GM18519 (cell line): ENCODE measurements at regions not wholly inside any gene's neighbourhood (a gene's known extent, or its start where the extent isn't known, plus 50 kb on each side); places are given as distances from the start of the nearest gene placed in this dataset.
"Not testable (repeated sequence)": the region's sequence is repeated elsewhere in the genome, so short reads cannot be mapped to it uniquely, and the experiment has no call there.

ENCODE experiments used
- ATAC-seq: cut with Tn5 transposase; IDR thresholded peaks from one replicate; pipeline ENCODE4 v1.9.1; 2021; ENCODE audit warnings: mild to moderate bottlenecking, moderate library complexity; ENCODE audit not compliant: unreplicated experiment, low FRiP score

DNA sequence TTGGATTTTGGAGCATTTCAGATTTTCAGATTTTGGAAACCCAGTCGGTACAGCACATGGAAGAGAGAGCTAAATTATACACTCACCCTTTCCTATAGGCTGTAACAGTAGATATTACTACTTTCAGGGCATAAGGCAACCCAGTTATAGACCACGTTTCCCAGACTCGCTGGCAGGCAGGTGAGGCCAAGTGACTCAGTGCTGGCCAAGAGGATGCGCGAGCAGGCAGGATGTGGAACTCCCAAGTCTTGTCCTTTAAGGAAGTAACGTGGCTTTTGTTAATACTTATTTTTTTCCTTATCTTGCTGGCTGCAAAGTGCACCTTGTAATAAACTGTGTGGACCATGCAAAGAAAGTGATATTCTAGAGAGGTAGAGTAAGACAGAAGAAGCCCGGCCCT lies 1160.1 kb downstream of the GATA3 start:
- no peak for ATAC-seq

DNA sequence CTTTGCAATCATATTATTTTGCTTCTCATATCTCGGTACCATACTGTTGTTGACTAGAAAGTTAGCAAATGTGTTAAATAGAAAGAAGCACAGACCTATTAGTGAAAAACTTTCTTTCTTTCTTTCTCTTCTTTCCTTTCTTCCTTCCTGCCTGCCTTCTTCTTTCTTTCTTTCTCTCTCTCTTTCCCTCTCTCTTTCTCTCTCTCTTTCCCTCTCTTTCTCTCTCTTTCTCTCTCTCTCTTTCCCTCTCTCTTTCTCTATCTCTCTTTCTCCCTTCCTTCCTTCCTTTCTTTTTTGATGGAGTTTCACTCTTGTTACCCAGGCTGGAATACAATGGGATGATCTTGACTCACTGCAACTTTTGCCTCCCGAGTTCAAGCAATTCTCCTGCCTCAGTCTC lies 1160.6 kb downstream of the GATA3 start:
- ATAC-seq = no peak

DNA sequence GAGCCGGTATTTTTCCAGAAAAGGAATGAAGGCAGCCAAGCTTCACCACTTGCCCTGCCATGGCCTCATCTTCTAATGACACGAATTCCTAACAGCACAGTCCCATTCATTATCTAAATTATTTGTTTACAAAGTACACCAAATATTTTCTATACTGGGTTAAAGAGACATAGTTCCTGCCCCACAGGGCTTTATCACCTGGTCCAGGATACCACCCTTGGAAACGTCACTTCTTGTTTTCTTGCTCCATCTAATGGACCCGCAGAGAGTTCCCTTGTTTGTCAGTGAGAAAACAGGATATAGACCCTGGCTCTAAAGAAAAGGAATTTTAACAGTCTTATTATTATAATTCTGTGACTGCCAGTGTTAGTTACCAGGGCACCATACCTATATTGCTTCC lies 1165.4 kb downstream of the GATA3 start:
- no peak for ATAC-seq

DNA sequence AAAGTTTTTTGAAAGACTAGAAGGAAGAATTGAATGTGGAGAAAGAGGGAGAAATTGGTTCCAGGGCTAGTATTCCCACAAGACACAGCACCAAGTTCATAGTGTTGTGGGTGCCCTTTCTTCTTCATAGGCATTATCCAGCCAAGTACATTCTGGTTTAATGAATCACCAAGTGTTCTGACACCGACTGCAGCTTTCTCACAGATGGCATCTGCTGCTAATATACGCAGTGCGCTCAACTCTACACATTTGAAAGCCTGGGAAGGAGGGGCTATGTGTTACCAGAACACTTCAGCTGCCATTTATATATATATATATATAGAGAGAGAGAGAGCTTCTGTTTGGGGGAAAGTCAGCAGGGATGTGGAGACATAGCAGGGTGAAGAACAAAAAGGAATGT lies 1168.4 kb downstream of the GATA3 start:
- no peak for ATAC-seq

DNA sequence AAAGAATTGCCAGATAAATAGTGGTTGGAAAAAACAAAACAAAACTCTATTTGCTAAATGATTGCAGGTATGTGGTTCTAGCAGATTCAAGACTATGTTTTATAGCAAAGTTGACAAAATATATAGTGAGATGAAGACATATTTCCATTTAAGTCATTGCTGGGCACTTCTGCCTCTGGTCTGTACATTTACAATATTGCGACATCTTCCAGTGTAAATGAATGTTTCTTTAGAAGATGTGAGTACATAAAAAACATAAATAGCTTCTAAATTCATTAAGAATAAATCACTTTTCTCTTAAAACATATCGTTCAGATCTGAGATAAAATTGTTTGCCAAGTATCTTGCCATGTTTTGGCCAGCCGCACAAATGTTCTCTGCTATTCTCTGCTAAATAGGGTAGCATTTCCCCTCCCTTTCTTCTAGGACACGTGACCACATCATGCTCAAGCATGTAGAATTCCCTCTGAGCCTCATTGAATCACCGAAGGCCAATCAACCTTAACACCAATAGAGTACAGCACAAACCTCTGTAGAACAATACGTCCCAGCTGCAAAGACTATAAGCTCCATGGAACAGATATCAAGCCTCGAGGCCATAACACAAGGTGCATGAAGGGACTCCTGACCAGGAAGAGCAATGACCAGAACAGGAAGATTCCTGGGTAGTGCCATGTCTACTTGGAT lies 1173.3 kb downstream of the GATA3 start:
- ATAC-seq = no peak

DNA sequence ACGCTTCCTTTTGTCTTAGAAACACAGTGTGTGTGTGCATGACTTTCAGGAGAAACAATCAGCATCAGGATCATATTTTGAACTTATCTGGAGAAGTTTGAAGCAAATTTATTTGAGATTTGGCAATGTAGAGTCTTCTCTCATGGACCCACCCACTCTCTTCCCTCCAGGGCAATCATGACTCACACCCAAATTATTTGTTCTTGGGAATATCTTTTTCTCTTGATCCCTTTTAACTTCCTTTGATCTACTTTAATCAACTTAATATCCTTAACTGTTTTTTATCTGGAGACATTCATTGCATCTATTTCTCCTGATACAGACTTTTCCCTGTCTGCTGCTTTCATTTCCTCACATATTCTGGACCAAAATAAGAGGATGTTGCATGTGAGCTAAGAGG lies 1174.3 kb downstream of the GATA3 start:
- no peak for ATAC-seq

DNA sequence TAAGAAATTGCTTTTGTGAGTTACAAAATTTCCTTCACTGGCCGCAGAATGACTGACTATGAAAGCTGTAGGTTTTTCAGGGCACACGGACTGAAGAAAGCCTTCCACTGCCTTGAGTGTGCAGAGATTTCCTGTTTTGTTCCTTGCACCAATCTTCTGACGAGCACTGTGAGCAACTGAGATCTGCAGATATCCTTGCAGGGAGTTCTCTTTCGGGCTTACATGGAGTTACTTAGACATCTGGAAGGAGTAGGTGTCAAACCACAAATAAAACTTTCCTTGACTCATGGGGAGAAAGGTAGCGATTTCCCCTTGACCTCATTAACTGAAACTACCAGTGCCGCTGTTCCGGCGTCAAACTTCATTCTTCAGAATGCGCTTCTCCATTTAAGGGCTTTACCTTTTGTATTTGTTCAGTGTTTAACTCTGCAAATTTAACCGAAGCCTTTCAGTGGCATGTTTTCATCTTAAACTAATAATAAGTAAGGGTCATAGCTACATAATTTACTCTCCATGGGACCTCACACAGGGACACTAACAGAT lies 1175.3 kb downstream of the GATA3 start:
- ATAC-seq = no peak

DNA sequence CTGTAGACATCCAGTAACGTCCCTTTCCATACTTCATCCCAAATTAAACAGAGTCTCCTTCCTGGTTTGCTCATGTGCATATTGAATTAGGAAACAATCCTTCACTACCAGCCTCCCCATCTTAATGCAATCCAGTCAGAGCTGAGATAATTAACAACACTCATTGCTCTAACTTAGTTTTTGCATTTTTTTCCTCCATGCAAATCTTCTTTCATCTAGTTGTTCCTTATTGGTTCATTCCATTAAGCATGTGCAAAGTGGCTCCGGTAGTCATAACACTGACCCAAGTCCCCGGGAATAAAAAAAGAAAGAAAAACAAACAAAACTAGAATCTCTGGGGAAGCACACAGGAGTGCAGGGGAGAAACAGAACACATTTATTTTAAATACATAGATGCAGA lies 1176.1 kb downstream of the GATA3 start:
- ATAC-seq = no peak

DNA sequence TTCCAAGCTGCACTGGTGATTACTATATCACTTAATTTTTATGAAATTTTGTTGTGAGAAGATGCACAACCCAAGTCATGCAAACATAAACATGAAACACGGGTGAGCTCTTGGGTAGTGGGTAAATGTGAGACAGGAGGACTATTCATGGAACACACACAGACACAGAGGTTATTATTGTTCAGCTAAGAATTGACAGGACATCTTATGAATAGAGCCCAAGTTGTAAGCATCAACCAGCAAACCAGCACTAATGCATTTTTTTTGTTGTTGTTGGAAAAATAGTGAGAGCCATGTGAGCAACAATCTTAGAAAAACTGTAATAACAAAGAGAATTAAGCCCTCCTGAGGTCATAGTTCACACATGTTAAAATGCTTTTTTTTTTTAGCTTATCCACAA lies 1179.7 kb downstream of the GATA3 start:
- ATAC-seq = no peak

DNA sequence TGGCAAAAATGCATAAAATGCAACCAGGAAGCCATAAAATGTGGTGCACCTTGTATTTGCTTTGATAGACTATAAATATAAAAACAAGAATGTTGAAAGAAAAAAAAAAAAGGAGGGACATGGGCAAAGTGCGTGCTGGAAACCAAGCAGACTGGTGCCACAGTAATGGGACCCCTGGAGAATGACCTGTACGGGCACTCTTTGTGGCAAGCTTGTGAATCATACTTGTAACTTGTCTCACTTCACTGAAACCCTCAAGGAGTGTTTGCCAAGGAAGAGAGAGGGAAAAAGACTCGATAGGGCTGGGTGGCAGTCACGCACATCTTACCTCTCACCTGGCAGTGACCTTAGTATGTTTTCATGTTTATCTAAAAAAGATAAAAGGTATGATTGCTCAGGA lies 1183.6 kb downstream of the GATA3 start:
- no peak for ATAC-seq

DNA sequence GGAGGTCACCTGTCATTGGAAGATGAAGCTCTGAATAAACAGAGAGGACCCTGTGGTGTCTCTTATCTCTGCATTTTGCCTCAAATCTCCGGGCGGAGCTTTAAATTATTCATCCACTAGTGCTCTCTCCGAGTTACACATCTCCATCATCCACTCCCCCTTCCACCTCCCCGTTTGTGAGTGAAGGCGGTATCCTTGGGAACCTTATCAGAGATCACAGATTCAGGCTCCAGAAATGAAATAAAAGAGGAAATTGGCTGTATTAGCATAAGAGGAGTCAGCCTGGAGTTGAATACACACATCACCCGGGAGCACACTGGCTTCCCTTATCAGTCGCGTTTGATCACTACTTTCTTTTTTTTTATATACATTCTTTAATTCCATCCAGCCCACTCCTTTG lies 1184.8 kb downstream of the GATA3 start:
- ATAC-seq = no peak

DNA sequence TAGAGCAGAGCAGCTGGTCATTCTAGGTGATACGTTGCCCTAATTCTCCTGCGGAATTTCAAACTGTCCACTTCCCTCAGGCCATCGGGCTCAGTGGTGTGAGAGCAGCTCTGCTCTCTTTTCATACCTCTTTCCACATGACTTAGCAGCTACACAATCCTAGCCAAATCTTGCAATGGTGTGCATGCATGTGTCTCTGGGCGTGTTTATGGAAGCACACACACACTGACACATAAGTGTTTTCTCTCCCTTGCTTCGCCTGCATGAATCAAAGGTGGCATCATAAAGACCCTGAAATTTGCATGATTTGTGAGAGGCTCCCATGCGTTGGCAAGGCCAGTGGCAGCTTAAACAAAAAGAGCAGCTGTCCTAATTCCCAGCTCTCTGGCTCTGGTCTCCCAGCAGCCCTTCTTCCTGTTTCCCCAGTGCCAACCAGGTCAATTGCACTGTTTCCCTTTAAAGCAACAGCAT lies 1189.5 kb downstream of the GATA3 start:
- ATAC-seq = no peak

DNA sequence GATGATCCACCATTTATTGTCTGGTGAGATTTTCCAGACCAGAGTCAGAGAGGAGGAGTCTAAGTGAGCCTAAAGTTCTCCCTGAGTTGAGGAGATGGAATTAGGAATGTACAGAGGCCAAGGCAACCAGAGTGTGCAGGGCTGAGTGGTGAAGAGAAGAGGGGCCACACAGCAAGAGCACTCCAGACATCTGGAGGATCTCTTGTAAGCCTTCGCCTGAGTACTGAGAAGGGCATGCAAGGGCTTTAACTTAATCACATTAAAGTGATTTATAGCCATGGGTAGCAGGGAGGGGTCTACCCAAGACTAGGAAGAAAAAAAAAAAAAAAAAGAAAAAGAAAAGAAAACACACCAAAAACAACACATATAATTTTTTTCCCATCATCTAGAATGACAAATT lies 1190.4 kb downstream of the GATA3 start:
- ATAC-seq = no peak

DNA sequence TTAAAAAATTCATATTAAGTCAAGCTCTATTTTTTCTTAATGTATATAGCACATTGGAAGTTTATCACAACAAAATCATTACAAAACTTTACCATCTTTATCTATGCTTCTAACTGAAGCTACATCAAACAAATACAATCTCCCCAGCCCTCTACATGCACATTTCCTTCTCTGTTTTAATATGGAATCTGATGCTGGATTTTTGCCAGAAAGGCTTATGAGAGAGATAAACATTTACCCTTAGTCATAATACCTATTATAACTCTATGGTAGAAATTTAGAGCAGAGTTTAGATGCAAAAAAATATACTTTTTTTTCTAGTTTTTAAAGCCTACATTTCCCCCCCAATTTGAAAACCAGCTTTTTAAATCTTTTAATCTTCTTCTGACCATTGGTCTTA lies 1198.6 kb downstream of the GATA3 start:
- no peak for ATAC-seq

DNA sequence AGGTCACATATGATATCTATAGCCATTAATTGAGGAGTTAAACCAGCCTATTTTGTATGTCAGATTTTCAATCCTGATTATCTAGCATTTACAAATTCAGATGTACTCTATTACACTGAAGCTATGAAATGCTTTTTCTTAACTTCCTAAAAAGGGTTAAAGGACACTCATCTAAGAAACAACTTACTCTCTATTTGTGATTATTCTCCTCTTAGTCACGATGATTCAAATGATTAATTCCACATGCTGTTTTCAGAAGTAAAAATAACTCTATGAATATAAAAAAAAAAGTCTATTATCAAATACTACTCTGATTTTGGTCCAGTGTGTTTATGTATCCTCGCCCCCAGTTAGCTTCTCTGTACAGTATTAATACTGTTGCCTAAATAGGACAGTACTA lies 1199.9 kb downstream of the GATA3 start:
- ATAC-seq = no peak

DNA sequence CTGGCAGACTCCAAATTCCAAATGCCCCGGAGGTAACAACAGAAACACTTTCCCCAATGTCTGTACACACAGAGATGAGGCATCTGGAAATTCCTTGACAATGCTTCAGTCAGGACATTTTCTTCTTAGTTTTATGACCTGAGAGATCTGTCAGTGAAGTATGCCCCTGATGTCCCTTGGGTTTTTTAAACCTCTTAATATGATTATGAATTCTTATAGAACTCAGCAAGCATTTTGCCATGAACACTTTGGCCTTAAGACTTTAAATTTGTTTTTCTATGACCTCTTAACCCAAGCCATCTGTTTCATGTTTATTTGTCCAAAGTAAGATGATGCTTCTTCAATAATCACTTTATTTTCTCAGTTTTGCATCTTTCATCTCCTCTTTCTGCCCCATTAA lies 1206.2 kb downstream of the GATA3 start:
- ATAC-seq = no peak

DNA sequence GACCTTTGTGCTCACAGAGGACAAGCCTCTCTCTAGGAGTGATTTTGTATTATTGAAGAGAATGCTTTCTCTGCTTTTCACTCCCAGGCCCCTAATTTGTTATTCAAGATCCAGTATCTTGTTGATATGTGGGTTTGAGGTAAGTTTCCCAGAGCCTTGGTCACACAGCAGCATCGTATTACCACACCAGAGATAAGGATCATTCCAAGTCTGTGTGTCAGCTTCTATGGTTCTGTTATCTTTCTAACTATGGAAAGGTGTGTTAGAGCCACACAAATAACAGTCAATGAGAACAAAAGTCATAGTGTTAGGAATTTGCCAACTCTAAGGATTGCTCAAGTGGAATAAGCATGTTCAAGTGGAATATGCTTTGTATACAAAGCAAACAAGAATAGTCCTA lies 1208.3 kb downstream of the GATA3 start:
- ATAC-seq = no peak

DNA sequence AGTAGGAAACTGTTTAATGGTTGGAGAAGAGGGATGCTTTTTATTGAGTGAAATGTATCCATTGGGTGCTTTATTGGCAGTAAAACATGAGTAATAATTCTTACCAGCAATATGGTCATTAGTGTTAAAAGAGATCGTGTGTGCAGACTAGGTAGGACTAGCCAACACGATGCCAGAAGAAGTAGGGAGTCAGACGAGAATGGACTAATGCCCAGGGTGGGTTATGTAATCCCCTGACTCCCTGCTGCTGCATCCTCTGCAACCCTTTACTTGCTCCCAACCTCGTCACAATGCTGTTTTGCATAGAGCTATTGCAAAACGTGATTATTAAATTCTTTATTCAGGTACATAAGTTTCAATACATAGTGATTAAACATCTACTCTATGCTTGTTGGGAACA lies 1213.7 kb downstream of the GATA3 start:
- ATAC-seq = no peak

DNA sequence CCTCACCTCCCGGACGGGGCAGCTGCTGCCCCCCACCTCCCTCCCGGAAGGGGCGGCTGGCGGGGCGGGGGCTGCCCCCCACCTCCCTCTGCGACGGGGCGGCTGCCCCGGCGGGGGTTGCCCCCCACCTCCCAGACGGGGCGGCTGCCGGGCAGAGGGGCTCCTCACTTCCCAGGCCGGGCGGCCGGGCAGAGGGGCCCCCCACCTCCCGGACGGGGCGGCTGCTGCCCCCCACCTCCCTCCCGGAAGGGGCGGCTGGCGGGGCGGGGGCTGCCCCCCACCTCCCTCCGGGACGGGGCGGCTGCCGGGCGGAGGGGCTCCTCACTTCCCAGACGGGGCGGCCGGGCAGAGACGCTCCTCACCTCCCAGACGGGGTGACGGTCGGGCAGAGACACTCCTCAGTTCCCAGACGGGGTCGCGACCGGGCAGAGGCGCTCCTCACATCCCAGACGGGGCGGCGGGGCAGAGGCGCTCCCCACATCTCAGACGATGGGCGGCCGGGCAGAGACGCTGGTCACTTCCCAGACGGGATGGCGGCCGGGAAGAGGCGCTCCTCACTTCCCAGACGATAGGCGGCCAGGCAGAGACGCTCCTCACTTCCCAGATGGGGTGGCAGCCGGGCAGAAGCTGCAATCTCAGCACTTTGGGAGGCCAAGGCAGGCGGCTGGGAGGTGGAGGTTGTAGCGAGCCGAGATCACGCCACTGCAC lies 1218.8 kb downstream of the GATA3 start:
- not testable (repeated sequence) for ATAC-seq

DNA sequence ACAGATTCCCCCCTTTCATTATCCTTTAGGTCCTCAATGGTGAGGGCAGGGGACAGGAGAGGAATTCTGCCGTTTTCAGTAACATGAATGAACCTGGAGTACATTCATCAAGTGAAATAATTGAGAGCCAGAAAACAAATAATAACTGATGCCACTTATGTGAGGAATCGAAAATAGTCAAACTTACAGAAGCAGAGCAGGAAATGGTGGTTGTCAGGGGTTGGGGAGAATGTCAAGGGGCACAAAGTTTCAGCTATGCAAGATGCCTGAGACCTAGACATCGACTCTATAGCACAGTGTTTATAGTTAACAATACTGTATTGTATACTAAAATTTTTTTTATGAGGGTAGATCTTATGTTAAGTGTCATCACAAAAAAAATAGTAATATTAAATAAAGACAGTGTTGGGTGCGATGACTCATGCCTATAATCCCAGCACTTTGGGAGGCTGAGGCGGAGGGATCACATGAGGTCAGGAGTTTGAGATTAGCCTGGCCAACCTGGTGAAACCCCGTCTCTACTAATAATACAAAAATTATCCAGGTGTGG lies 1219.8 kb downstream of the GATA3 start:
- ATAC-seq = no peak

DNA sequence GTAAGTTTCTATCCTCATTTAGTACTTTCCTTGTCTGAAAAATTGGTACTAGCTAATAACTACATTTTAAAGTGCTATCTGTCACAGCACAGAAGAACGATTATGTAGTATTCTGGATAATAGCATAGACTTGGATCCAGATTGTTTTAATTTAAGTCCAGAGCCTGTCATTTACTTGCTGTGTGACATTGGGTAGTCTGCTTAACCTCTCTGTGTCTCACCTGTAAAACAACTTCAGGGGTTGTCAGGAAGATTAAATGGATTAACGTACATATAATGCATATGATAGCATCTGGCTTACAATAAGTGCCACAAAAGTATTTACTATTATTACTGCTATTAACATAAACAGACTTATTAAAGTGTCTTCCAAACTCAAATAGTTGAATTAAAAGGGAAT lies 1221.4 kb downstream of the GATA3 start:
- no peak for ATAC-seq

DNA sequence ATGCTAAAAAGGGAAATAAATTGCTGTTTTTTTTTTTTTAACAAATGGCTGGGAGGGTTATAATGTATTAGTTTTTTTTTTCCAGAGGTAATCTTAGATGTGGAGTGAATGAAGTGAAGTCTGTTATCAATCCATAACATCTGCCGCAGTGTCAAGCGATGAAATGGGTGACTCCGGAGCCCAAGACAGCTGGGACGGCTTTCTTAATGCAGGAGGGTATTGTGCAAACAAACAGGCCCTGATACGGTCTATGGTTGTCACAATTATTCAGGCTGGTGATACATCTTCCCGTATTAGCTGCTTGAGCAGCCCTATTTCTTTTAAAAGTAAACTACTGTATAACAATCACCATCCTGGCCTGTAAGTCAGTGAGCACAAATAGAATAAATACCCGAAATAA lies 1231.2 kb downstream of the GATA3 start:
- ATAC-seq = no peak
